CD4-positive, CD25-positive, alpha-beta regulatory T cell (primary cell): ENCODE measurements at regions not wholly inside any gene's neighbourhood (a gene's known extent, or its start where the extent isn't known, plus 50 kb on each side); places are given as distances from the start of the nearest gene placed in this dataset.

Experiments
- ATAC-seq, 2 donors: fragments of 150-1000 bp; cut with Tn5 transposase; one replicate each; pipeline ENCODE4 v1.10.0; 2021; ENCODE audit warnings: low read depth in 2 of 2, moderate number of reproducible peaks in 2 of 2, moderate library complexity in 1 of 2
- DNase-seq, 3 donors: peaks; one replicate each; pipeline versions ENCODE4 v3.0.0 to v3.0.0-alpha.2; 2012 to 2022; ENCODE audit warnings: mixed read lengths in 1 of 3
- H3K27ac ChIP-seq: one replicate; pipeline ENCODE4 v1.7.0; 2013; ENCODE audit warnings: mild to moderate bottlenecking, low read length; ENCODE audit not compliant: insufficient read depth, poor library complexity, severe bottlenecking
- H3K27me3 ChIP-seq: one replicate; pipeline ENCODE4 v1.7.0; 2013; ENCODE audit warnings: low read length; ENCODE audit not compliant: control insufficient read depth, insufficient read depth
- H3K36me3 ChIP-seq: one replicate; pipeline ENCODE4 v1.7.0; 2013; ENCODE audit warnings: mild to moderate bottlenecking, low read length, moderate library complexity; ENCODE audit not compliant: control insufficient read depth, insufficient read depth
- H3K4me1 ChIP-seq: 2 replicates; pipeline ENCODE4 v1.7.0; 2013; ENCODE audit warnings: mild to moderate bottlenecking, low read length; ENCODE audit not compliant: insufficient read depth, control insufficient read depth, poor library complexity, severe bottlenecking
- H3K4me3 ChIP-seq: one replicate; pipeline ENCODE4 v1.7.0; 2013; ENCODE audit warnings: low read depth, mild to moderate bottlenecking, low read length, moderate library complexity
- H3K9me3 ChIP-seq, 2 experiments: 1 replicate in 1 of 2; 2 replicates in 1 of 2; pipeline ENCODE4 v1.7.0; 2013; ENCODE audit warnings: low read length in 2 of 2, mild to moderate bottlenecking in 1 of 2, moderate library complexity in 1 of 2; ENCODE audit not compliant: control insufficient read depth in 2 of 2
- H3K27ac Mint-ChIP-seq, 3 donors: one replicate each; pipeline ENCODE4 v1.8.0; 2020 to 2022; ENCODE audit warnings: mild to moderate bottlenecking in 3 of 3, mixed read lengths in 3 of 3, moderate library complexity in 2 of 3
- H3K27me3 Mint-ChIP-seq: one replicate; pipeline ENCODE4 v1.8.0; 2022; ENCODE audit warnings: mild to moderate bottlenecking, mixed read lengths
- H3K36me3 Mint-ChIP-seq: one replicate; pipeline ENCODE4 v1.8.0; 2020; ENCODE audit warnings: mixed read lengths
- H3K4me1 Mint-ChIP-seq, 4 donors: one replicate each; pipeline ENCODE4 v1.8.0; 2020 to 2022; ENCODE audit warnings: mixed read lengths in 4 of 4, mild to moderate bottlenecking in 1 of 4
- H3K4me3 Mint-ChIP-seq, 4 donors: one replicate each; pipeline ENCODE4 v1.8.0; 2020 to 2022; ENCODE audit warnings: mild to moderate bottlenecking in 4 of 4, mixed read lengths in 4 of 4, moderate library complexity in 3 of 4
- H3K9me3 Mint-ChIP-seq, 7 donors: one replicate each; pipeline ENCODE4 v1.8.0; 2020 to 2022; ENCODE audit warnings: mixed read lengths in 7 of 7, mild to moderate bottlenecking in 3 of 7, moderate library complexity in 2 of 7

DNA sequence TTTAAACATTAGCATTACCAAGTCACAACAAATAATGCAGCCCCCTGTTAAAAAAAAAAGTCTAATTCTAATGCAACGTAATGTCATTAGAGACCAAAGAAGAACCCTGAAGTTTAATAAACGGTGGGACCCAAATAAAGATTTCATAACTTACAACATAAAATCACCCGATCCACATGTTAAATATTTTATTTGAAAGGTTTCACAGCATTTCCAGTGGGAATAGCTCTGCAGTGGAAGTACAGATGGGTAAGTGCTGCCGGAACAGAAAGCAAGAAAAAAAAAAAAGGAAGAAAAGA lies 320.6 kb upstream of the ZMIZ1 start:
- H3K27ac ChIP-seq: no peak overlapping the region
- H3K36me3 ChIP-seq: no peaks in the 10 kb centered on the region
- no peaks in the 10 kb centered on the region for H3K36me3 Mint-ChIP-seq
- H3K27ac Mint-ChIP-seq: no peak overlapping the region
- no peak overlapping the region for H3K4me3 ChIP-seq
- no peaks in the 10 kb centered on the region for H3K9me3 ChIP-seq
- ATAC-seq (no peak), DNase-seq (no peak)
- no peaks in the 10 kb centered on the region for H3K9me3 Mint-ChIP-seq
- no peaks in the 10 kb centered on the region for H3K4me1 ChIP-seq
- H3K4me1 Mint-ChIP-seq: peaks cover 0 to 4% (median 0%) of the 10 kb centered on the region in 4 donors
- no peak overlapping the region for H3K4me3 Mint-ChIP-seq
- H3K27me3 Mint-ChIP-seq: peaks cover 13% of the 10 kb centered on the region
- no peaks in the 10 kb centered on the region for H3K27me3 ChIP-seq

DNA sequence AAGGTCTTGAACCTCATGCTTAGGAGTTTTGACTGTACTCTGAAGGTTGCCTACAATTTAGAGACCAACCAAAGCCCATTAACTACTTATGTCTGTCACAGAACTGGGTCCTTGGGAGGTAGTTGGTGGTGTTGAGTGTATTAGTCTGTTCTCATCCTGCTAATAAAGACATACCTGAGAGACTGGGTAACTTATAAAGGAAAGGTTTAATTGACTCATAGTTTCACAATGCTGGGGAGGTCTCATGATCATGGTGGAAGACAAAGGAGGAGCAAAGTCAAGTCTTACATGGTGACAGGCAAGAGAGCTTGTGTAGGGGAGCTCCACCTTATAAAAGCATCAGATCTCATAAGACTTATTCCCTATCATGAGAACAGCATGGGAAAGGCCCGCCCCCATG lies 319.6 kb upstream of the ZMIZ1 start:
- Mint-ChIP-seq H3K4me1 (no peaks in the 10 kb centered on the region), H3K9me3 (no peaks in the 10 kb centered on the region), H3K4me3 (no peak overlapping the region), H3K27ac (no peak overlapping the region), H3K27me3 (peaks cover 13% of the 10 kb centered on the region), H3K36me3 (no peaks in the 10 kb centered on the region)
- H3K9me3 ChIP-seq: no peaks in the 10 kb centered on the region
- no peaks in the 10 kb centered on the region for H3K4me1 ChIP-seq
- no peak overlapping the region for H3K27ac ChIP-seq
- H3K27me3 ChIP-seq: no peaks in the 10 kb centered on the region
- H3K4me3 ChIP-seq: no peak overlapping the region
- no peaks in the 10 kb centered on the region for H3K36me3 ChIP-seq
- ATAC-seq (no peak), DNase-seq (no peak)

DNA sequence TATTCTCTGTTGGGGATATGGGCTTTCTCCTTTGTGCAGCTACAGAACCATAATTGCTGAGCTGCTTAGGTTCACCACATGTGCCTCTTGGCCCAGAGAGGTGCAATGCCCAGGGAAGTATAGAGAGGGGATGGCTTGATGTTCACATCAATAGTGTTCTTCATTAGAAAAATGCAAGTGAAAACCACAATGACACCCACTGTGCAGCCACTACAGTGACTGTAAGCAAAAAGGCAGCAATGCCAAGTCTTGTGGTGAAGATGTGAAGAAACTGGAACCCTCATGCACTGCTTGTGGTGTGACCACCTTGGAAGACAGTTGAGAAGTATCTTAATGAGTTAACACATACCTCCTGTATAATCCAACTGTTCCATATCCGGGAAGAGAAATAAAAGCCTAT lies 318.9 kb upstream of the ZMIZ1 start:
- Mint-ChIP-seq H3K36me3 (no peaks in the 10 kb centered on the region), H3K4me3 (no peak overlapping the region), H3K4me1 (no peaks in the 10 kb centered on the region), H3K9me3 (no peaks in the 10 kb centered on the region), H3K27me3 (peaks cover 13% of the 10 kb centered on the region), H3K27ac (no peak overlapping the region)
- ATAC-seq: no peak
- Histone ChIP-seq H3K9me3 (no peaks in the 10 kb centered on the region), H3K27ac (no peak overlapping the region), H3K36me3 (no peaks in the 10 kb centered on the region), H3K4me3 (no peak overlapping the region), H3K27me3 (no peaks in the 10 kb centered on the region), H3K4me1 (no peaks in the 10 kb centered on the region)
- no peak for DNase-seq

DNA sequence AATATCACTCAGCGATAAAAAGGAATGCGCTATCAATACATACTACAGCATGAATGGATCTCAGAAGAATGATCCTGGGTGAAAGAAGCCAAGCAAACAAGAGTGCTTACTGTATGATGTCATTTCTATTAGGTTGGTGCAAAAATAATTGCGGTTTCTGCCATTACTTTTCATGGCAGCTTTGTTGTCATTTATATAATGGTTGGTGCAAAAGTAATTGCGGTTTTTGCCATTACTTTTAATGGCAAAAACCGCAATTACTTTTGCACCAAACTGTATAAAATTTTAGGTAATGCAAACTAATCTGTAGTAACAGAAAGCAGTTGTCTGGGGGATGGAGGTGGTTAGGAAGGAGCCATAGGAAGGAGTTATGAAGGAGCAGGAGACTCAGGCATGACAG lies 318.3 kb upstream of the ZMIZ1 start:
- no peaks in the 10 kb centered on the region for H3K27me3 ChIP-seq
- DNase-seq (no peak), ATAC-seq (no peak)
- no peaks in the 10 kb centered on the region for H3K9me3 ChIP-seq
- H3K9me3 Mint-ChIP-seq: no peaks in the 10 kb centered on the region
- no peak overlapping the region for H3K4me3 Mint-ChIP-seq
- no peak overlapping the region for H3K27ac ChIP-seq
- H3K27ac Mint-ChIP-seq: no peak overlapping the region
- H3K27me3 Mint-ChIP-seq: peaks cover 13% of the 10 kb centered on the region
- H3K36me3 ChIP-seq: no peaks in the 10 kb centered on the region
- H3K4me1 Mint-ChIP-seq: no peaks in the 10 kb centered on the region
- H3K4me1 ChIP-seq: no peaks in the 10 kb centered on the region
- no peaks in the 10 kb centered on the region for H3K36me3 Mint-ChIP-seq
- no peak overlapping the region for H3K4me3 ChIP-seq

DNA sequence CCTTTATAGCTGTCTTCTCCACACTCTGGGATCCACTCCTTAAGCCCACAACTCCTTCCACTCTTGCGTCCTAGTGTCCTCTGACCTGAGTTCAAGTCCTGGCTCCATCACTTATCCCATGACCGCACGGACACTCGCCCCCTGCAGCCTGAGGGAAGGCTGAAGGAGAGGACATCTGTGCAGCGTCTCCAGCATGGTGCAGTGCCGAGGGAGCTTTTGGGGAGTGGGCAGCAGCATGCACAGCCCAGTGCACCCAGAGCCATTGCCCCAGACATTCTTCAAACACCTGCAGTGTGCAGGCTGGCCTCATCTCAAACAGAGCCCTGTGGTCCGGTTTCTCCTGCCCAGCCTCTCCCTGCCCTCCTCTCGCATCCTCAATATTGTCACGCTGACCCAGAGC lies 317.1 kb upstream of the ZMIZ1 start:
- no peak overlapping the region for H3K27ac Mint-ChIP-seq
- ATAC-seq (no peak), DNase-seq (no peak)
- Histone ChIP-seq H3K27ac (no peak overlapping the region), H3K9me3 (no peaks in the 10 kb centered on the region), H3K4me1 (no peaks in the 10 kb centered on the region), H3K27me3 (no peaks in the 10 kb centered on the region), H3K36me3 (no peaks in the 10 kb centered on the region), H3K4me3 (no peak overlapping the region)
- H3K36me3 Mint-ChIP-seq: no peaks in the 10 kb centered on the region
- H3K27me3 Mint-ChIP-seq: peaks cover 13% of the 10 kb centered on the region
- H3K4me3 Mint-ChIP-seq: no peak overlapping the region
- peaks cover 0 to 2% (median 0%) of the 10 kb centered on the region in 4 donors for H3K4me1 Mint-ChIP-seq
- H3K9me3 Mint-ChIP-seq: peaks cover 0 to 3% (median 0%) of the 10 kb centered on the region in 7 donors

DNA sequence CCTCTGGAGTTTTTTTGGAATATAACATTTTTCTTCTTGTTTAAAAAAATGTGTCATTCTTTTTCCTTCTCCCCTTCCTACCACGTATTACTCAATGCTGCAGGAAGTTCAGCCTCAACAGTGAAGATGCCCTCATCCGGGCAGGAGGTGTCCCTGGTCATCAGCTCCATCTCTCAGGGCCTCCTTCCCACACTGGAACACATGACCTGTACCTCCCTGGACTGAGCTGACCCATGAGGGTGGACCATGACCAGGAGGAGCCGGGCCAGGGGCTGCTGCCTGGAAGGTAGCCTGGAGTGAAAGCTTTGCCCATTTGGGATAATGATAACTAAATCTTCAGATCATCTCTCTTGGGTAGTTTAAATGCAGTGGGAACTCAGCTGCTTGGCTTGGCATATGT lies 316.5 kb upstream of the ZMIZ1 start:
- no peak for DNase-seq
- Mint-ChIP-seq H3K36me3 (no peaks in the 10 kb centered on the region), H3K9me3 (peaks cover 0 to 3% (median 0%) of the 10 kb centered on the region in 7 donors), H3K27me3 (peaks cover 10% of the 10 kb centered on the region), H3K27ac (no peak overlapping the region), H3K4me3 (no peak overlapping the region), H3K4me1 (peaks cover 0 to 2% (median 0%) of the 10 kb centered on the region in 4 donors)
- no peak overlapping the region for H3K27ac ChIP-seq
- no peaks in the 10 kb centered on the region for H3K4me1 ChIP-seq
- ATAC-seq: no peak
- no peaks in the 10 kb centered on the region for H3K27me3 ChIP-seq
- H3K9me3 ChIP-seq: no peaks in the 10 kb centered on the region
- H3K4me3 ChIP-seq: no peak overlapping the region
- no peaks in the 10 kb centered on the region for H3K36me3 ChIP-seq

DNA sequence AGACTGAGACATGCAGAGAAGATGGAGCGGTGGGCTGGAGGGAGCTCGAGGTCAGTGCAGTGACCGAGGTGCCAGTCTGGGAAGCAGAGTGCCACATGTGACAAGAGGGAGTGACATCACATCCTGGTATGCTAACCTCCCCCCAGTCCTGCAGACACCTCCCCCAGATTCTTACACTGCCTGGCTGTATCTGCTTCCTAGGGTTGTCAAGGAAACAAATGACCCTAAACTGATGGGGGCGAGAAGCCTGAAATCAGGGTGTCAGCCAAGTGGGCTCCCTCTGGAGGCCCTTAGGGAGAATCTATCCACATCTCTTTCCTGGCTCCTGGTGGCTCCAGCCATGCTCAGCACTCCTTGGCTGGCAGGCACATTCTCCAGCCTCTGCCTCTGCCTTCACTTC lies 316.1 kb upstream of the ZMIZ1 start:
- Histone ChIP-seq H3K27me3 (no peaks in the 10 kb centered on the region), H3K9me3 (no peaks in the 10 kb centered on the region), H3K36me3 (no peaks in the 10 kb centered on the region), H3K4me1 (no peaks in the 10 kb centered on the region), H3K27ac (no peak overlapping the region), H3K4me3 (no peak overlapping the region)
- DNase-seq: no peak
- Mint-ChIP-seq H3K36me3 (no peaks in the 10 kb centered on the region), H3K9me3 (peaks cover 0 to 3% (median 0%) of the 10 kb centered on the region in 7 donors), H3K4me1 (peaks cover 0 to 2% (median 0%) of the 10 kb centered on the region in 4 donors), H3K4me3 (no peak overlapping the region), H3K27ac (no peak overlapping the region), H3K27me3 (peaks cover 8% of the 10 kb centered on the region)
- ATAC-seq: no peak

DNA sequence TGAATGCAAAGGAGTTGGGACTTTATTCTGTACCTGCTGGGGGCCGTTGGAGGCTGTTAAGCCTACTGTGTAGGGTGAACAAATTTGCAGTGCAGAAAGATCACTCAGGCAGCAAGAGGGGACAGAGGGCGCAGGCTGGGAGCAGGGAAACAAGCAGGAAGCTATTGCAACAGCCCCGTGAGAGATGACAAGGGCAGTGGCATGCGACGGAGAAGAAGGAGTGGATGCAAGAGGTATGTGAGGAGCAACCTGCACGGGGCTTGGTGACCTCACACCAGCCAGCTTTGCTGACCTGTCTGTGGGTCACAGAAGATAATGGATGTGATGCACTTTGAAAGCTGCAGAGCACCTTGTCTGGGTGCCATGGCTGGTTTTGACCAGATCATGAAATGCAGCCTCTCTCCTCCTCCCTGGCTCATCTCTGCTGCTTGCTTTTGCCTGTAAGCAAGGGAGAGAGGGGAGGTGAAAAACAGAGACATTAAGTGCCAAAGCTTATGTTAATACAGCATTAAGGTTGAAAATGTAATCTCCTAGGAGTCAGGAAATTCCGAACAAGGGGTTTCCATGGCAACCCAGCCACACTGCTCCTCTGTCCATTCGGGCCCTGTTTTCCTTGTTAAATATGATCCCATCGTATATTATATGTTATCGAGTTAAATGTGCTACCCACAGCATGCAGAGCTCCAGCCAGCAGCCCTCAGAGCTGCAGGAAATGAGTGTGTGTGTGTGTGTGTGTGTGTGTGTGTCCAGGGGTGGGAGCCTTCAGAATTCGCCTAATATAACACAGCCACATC lies 314.3 kb upstream of the ZMIZ1 start:
- no peak overlapping the region for H3K27ac ChIP-seq
- Mint-ChIP-seq H3K4me3 (no peak overlapping the region), H3K36me3 (no peaks in the 10 kb centered on the region), H3K27ac (no peak overlapping the region), H3K9me3 (peaks cover 0 to 3% (median 0%) of the 10 kb centered on the region in 7 donors), H3K4me1 (peaks cover 0 to 2% (median 0%) of the 10 kb centered on the region in 4 donors), H3K27me3 (peaks cover 14% of the 10 kb centered on the region)
- ATAC-seq (no peak), DNase-seq (no peak)
- H3K4me3 ChIP-seq: no peak overlapping the region
- H3K4me1 ChIP-seq: no peaks in the 10 kb centered on the region
- no peaks in the 10 kb centered on the region for H3K9me3 ChIP-seq
- no peaks in the 10 kb centered on the region for H3K36me3 ChIP-seq
- H3K27me3 ChIP-seq: no peaks in the 10 kb centered on the region
